CD4-positive, alpha-beta T cell treated with Interleukin-12 subunit alpha and Interleukin-12 subunit beta, for 1 hour (primary cell): ENCODE measurements at regions not wholly inside any gene's neighbourhood (a gene's known extent, or its start where the extent isn't known, plus 50 kb on each side); places are given as distances from the start of the nearest gene placed in this dataset.

Experiments used
- DNase-seq: peaks from one replicate; pipeline ENCODE4 v3.0.0-alpha.2; 2020

GRCh38 chr5:104751969-104752368, 1189.4 kb upstream of the NUDT12 start:
- DNase-seq = no peak

GRCh38 chr5:104739905-104740304, 1177.3 kb upstream of the NUDT12 start:
- no peak for DNase-seq

- no peak for DNase-seq
Measured at GRCh38 chr5:104739503-104739902, 1176.9 kb upstream of the NUDT12 start.

GRCh38 chr5:104736073-104736472, 1173.5 kb upstream of the NUDT12 start:
- DNase-seq = no peak

- no peak for DNase-seq
Measured at GRCh38 chr5:104734046-104734445, 1171.5 kb upstream of the NUDT12 start.

- DNase-seq = no peak
Measured at GRCh38 chr5:104733063-104733669, 1170.6 kb upstream of the NUDT12 start.

GRCh38 chr5:104731331-104731730, 1168.7 kb upstream of the NUDT12 start:
- DNase-seq = no peak

GRCh38 chr5:104708027-104708426, 1145.4 kb upstream of the NUDT12 start:
- DNase-seq = no peak

- no peak for DNase-seq
Measured at GRCh38 chr5:104706600-104706999, 1144.0 kb upstream of the NUDT12 start.

- DNase-seq = no peak
Measured at GRCh38 chr5:104702212-104702611, 1139.6 kb upstream of the NUDT12 start.

- DNase-seq = no peak
Measured at GRCh38 chr5:104699438-104699837, 1136.8 kb upstream of the NUDT12 start.

- no peak for DNase-seq
Measured at GRCh38 chr5:104661256-104661655, 1098.7 kb upstream of the NUDT12 start.

- no peak for DNase-seq
Measured at GRCh38 chr5:104659497-104659896, 1096.9 kb upstream of the NUDT12 start.

GRCh38 chr5:104652271-104652861, 1089.8 kb upstream of the NUDT12 start:
- DNase-seq = no peak

GRCh38 chr5:104650313-104651055, 1087.9 kb upstream of the NUDT12 start:
- no peak for DNase-seq

GRCh38 chr5:104646416-104646815, 1083.8 kb upstream of the NUDT12 start:
- no peak for DNase-seq

- DNase-seq = no peak
Measured at GRCh38 chr5:104643320-104643719, 1080.7 kb upstream of the NUDT12 start.

- no peak for DNase-seq
Measured at GRCh38 chr5:104635227-104635626, 1072.6 kb upstream of the NUDT12 start.

- DNase-seq = no peak
Measured at GRCh38 chr5:104628911-104629310, 1066.3 kb upstream of the NUDT12 start.

- no peak for DNase-seq
Measured at GRCh38 chr5:104626122-104626521, 1063.5 kb upstream of the NUDT12 start.

GRCh38 chr5:104612005-104612404, 1049.4 kb upstream of the NUDT12 start:
- DNase-seq = no peak

GRCh38 chr5:104611135-104611767, 1048.7 kb upstream of the NUDT12 start:
- DNase-seq = no peak

GRCh38 chr5:104606258-104606829, 1043.8 kb upstream of the NUDT12 start:
- no peak for DNase-seq

- no peak for DNase-seq
Measured at GRCh38 chr5:104599726-104600125, 1037.1 kb upstream of the NUDT12 start.
